ENCODE measurements at regions not wholly inside any gene's neighbourhood (a gene's known extent, or its start where the extent isn't known, plus 50 kb on each side); places are given as distances from the start of the nearest gene placed in this dataset.

GRCh38 chr12:25651931-25652330 lies 98.8 kb upstream of the LMNTD1 start:
- TF ChIP-seq FOXP2 (optimal IDR thresholded peaks at IDR 0.05; ENCODE audit: borderline replicate concordance, extremely low read depth, extremely low read length, insufficient read depth) (no peak), TAF1 (IDR thresholded peaks at IDR 0.05; ENCODE audit: borderline replicate concordance, insufficient read depth, low read length) (no peak), POLR2AphosphoS5 (IDR thresholded peaks at IDR 0.05; ENCODE audit: low read depth, low read length) (no peak), REST (IDR thresholded peaks at IDR 0.05; ENCODE audit: insufficient read depth in 1 of 2, low read depth in 2 of 2, low read length in 2 of 2) (no peak), SIN3A (IDR thresholded peaks at IDR 0.05; ENCODE audit: borderline replicate concordance, insufficient read depth, low read length) (no peak)

- no peak for TF ChIP-seq FOXP2 (optimal IDR thresholded peaks at IDR 0.05; ENCODE audit: borderline replicate concordance, extremely low read depth, extremely low read length, insufficient read depth)
- TF ChIP-seq TAF1 (IDR thresholded peaks at IDR 0.05; ENCODE audit: borderline replicate concordance, insufficient read depth, low read length): no peak
- TF ChIP-seq SIN3A (IDR thresholded peaks at IDR 0.05; ENCODE audit: borderline replicate concordance, insufficient read depth, low read length): no peak
- TF ChIP-seq REST (IDR thresholded peaks at IDR 0.05; ENCODE audit: insufficient read depth in 1 of 2, low read depth in 2 of 2, low read length in 2 of 2): no peak
- no peak for TF ChIP-seq POLR2AphosphoS5 (IDR thresholded peaks at IDR 0.05; ENCODE audit: low read depth, low read length)
These were observed 99.3 kb upstream of the LMNTD1 start for GRCh38 chr12:25652371-25652770.

GRCh38 chr12:25653487-25654175 lies 100.5 kb upstream of the LMNTD1 start:
- TF ChIP-seq SIN3A (IDR thresholded peaks at IDR 0.05; ENCODE audit: borderline replicate concordance, insufficient read depth, low read length) (no peak), FOXP2 (optimal IDR thresholded peaks at IDR 0.05; ENCODE audit: borderline replicate concordance, extremely low read depth, extremely low read length, insufficient read depth) (peak; percentile 94), REST (IDR thresholded peaks at IDR 0.05; ENCODE audit: insufficient read depth in 1 of 2, low read depth in 2 of 2, low read length in 2 of 2) (no peak; a peak in 1 of 4 replicates), POLR2AphosphoS5 (IDR thresholded peaks at IDR 0.05; ENCODE audit: low read depth, low read length) (no peak), TAF1 (IDR thresholded peaks at IDR 0.05; ENCODE audit: borderline replicate concordance, insufficient read depth, low read length) (no peak)

- TF ChIP-seq REST (IDR thresholded peaks at IDR 0.05; ENCODE audit: insufficient read depth in 1 of 2, low read depth in 2 of 2, low read length in 2 of 2): no peak
- TF ChIP-seq SIN3A (IDR thresholded peaks at IDR 0.05; ENCODE audit: borderline replicate concordance, insufficient read depth, low read length): no peak
- TF ChIP-seq POLR2AphosphoS5 (IDR thresholded peaks at IDR 0.05; ENCODE audit: low read depth, low read length): no peak
- no peak for TF ChIP-seq TAF1 (IDR thresholded peaks at IDR 0.05; ENCODE audit: borderline replicate concordance, insufficient read depth, low read length)
- TF ChIP-seq FOXP2 (optimal IDR thresholded peaks at IDR 0.05; ENCODE audit: borderline replicate concordance, extremely low read depth, extremely low read length, insufficient read depth): no peak
These were observed 102.6 kb upstream of the LMNTD1 start for GRCh38 chr12:25655702-25656101.
